Urinary bladder (tissue), 3 donors: ENCODE measurements at regions not wholly inside any gene's neighbourhood (a gene's known extent, or its start where the extent isn't known, plus 50 kb on each side); places are given as distances from the start of the nearest gene placed in this dataset.
A peak's percentile ranks its signal among the peaks of the same experiment; 100 is the strongest.
"Not testable (repeated sequence)": the region's sequence is repeated elsewhere in the genome, so short reads cannot be mapped to it uniquely, and the experiment has no call there.

Experiments used
- DNase-seq: peaks from one replicate; pipeline ENCODE4 v3.0.0-alpha.2; 2015; ENCODE audit errors: extremely low spot score
- H3K27ac ChIP-seq: one replicate; pipeline ENCODE4 v1.5.1; 2013; ENCODE audit warnings: low read depth, mild to moderate bottlenecking, moderate library complexity
- H3K36me3 ChIP-seq: one replicate; pipeline ENCODE4 v1.6.1; 2013; ENCODE audit warnings: mild to moderate bottlenecking, moderate library complexity; ENCODE audit not compliant: insufficient read depth
- H3K4me1 ChIP-seq: one replicate; pipeline ENCODE4 v1.6.1; 2013; ENCODE audit warnings: mild to moderate bottlenecking, moderate library complexity; ENCODE audit not compliant: insufficient read depth
- H3K4me3 ChIP-seq: one replicate; pipeline ENCODE4 v1.5.1; 2013; ENCODE audit warnings: low read depth, low read length
- WGBS: extraction: QIAGEN DNeasy Blood & Tissue Kit; methylation state at CpG from one replicate; pipeline ENCODE4 v1.1.7; 2013; 5-methylcytosine and 5-hydroxymethylcytosine counted together
- donor health status: healthy with polysubstance abuse.
- donor health status: healthy.

DNA sequence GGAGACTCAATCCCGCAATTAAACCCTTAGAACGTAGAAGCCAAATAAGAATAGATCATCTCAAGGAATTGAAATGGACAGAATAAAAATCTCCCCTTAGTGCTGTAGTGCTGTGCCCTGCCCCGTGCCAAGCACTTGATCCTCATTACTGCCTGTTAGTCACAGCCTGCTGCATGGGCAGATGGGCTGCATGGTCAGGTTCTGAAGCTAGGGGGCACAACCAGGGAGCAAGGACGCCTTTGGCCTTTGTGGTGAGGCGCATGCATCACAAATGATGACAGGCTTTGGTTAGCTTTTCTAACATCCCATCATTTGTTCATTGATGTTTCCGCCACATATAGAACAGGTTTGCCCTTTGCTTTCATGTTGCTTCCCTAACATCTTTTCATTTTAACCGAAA is 336.3 kb upstream of the ADAMTS9 start:
- 96% methylated on average over 7 of the region's 7 CpGs for WGBS
- no peak overlapping the region for H3K4me3 ChIP-seq
- no peak for DNase-seq

GRCh38 chr3:65020281-65021160 is 332.7 kb upstream of the ADAMTS9 start:
- Histone ChIP-seq H3K4me1 (no peaks in the 10 kb centered on the region), H3K27ac (no peak overlapping the region), H3K4me3 (no peak overlapping the region), H3K36me3 (no peaks in the 10 kb centered on the region)
- peak; percentile 67 for DNase-seq
- WGBS: 52% methylated on average over 5 of the region's 5 CpGs

More for the DNA sequence above, 336.3 kb upstream of the ADAMTS9 start:
- H3K4me1 ChIP-seq: no peaks in the 10 kb centered on the region
- no peak overlapping the region for H3K27ac ChIP-seq
- no peaks in the 10 kb centered on the region for H3K36me3 ChIP-seq

- Histone ChIP-seq H3K4me3 (no peak overlapping the region), H3K4me1 (no peaks in the 10 kb centered on the region), H3K36me3 (no peaks in the 10 kb centered on the region), H3K27ac (no peak overlapping the region)
- DNase-seq: no peak
- 75% methylated on average over 9 of the region's 9 CpGs for WGBS
These were observed 331.7 kb upstream of the ADAMTS9 start for GRCh38 chr3:65019443-65020055.

- no peak overlapping the region for H3K27ac ChIP-seq
- H3K4me1 ChIP-seq: no peaks in the 10 kb centered on the region
- no peak overlapping the region for H3K4me3 ChIP-seq
- no peak for DNase-seq
- no peaks in the 10 kb centered on the region for H3K36me3 ChIP-seq
These were observed 331.0 kb upstream of the ADAMTS9 start for GRCh38 chr3:65018801-65019200.

- no peak overlapping the region for H3K4me3 ChIP-seq
- 92% methylated on average over 1 of the region's 1 CpG for WGBS
These were observed 329.6 kb upstream of the ADAMTS9 start for GRCh38 chr3:65017359-65017758.

GRCh38 chr3:65015711-65016110 is 327.9 kb upstream of the ADAMTS9 start:
- WGBS: 51% methylated on average over 2 of the region's 2 CpGs
- no peak overlapping the region for H3K4me3 ChIP-seq
- peaks cover 3% of the 10 kb centered on the region for H3K36me3 ChIP-seq
- H3K27ac ChIP-seq: no peak overlapping the region
- no peaks in the 10 kb centered on the region for H3K4me1 ChIP-seq
- DNase-seq: no peak

More at GRCh38 chr3:65017359-65017758, 329.6 kb upstream of the ADAMTS9 start:
- Histone ChIP-seq H3K4me1 (no peaks in the 10 kb centered on the region), H3K27ac (no peak overlapping the region), H3K36me3 (no peaks in the 10 kb centered on the region)
- no peak for DNase-seq

- Histone ChIP-seq H3K27ac (no peak overlapping the region), H3K4me3 (no peak overlapping the region), H3K4me1 (no peaks in the 10 kb centered on the region), H3K36me3 (peaks cover 3% of the 10 kb centered on the region)
- no peak for DNase-seq
- 95% methylated on average over 4 of the region's 4 CpGs for WGBS
These were observed 325.3 kb upstream of the ADAMTS9 start for GRCh38 chr3:65013053-65013452.

GRCh38 chr3:65006300-65006739 is 318.5 kb upstream of the ADAMTS9 start:
- Histone ChIP-seq H3K36me3 (peaks cover 3% of the 10 kb centered on the region), H3K4me3 (no peak overlapping the region), H3K27ac (no peak overlapping the region), H3K4me1 (no peaks in the 10 kb centered on the region)
- 64% methylated on average over 1 of the region's 1 CpG for WGBS
- no peak for DNase-seq

DNA sequence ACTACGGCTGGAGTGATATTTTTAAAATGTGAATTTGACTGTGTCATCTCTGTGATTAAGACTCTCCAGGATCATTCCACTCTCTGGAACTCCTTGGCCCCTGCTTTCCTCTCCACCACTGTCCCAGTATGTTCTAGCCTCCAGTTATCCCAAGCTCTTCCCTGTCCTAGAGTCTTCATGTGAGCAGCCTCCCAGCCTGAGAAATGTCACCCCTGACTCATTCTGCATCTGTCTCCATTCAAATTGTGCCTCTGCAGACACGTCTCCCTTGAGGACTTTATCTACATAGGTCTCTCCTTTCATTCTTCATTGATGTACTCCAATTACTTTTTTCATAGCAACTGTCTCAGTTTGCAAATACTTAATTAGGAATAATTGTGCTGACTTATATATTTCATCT is 317.7 kb upstream of the ADAMTS9 start:
- H3K36me3 ChIP-seq: no peaks in the 10 kb centered on the region
- H3K27ac ChIP-seq: no peak overlapping the region
- H3K4me1 ChIP-seq: no peaks in the 10 kb centered on the region
- no peak overlapping the region for H3K4me3 ChIP-seq
- WGBS: 93% methylated on average over 2 of the region's 2 CpGs
- DNase-seq: no peak

- no peak for DNase-seq
- no peaks in the 10 kb centered on the region for H3K4me1 ChIP-seq
- H3K27ac ChIP-seq: no peak overlapping the region
- no peaks in the 10 kb centered on the region for H3K36me3 ChIP-seq
- WGBS: 74% methylated on average over 4 of the region's 4 CpGs
- H3K4me3 ChIP-seq: no peak overlapping the region
These were observed 317.0 kb upstream of the ADAMTS9 start for GRCh38 chr3:65004795-65005295.

GRCh38 chr3:65004306-65004705 is 316.5 kb upstream of the ADAMTS9 start:
- no peaks in the 10 kb centered on the region for H3K36me3 ChIP-seq
- WGBS: 70% methylated on average over 1 of the region's 1 CpG
- H3K4me1 ChIP-seq: no peaks in the 10 kb centered on the region
- no peak overlapping the region for H3K27ac ChIP-seq
- DNase-seq: no peak
- H3K4me3 ChIP-seq: no peak overlapping the region

- DNase-seq, H3K4me3 ChIP-seq, H3K4me1 ChIP-seq, H3K36me3 ChIP-seq, H3K27ac ChIP-seq: not testable (repeated sequence)
- WGBS: 94% methylated on average over 4 of the region's 4 CpGs
These were observed 313.3 kb upstream of the ADAMTS9 start for GRCh38 chr3:65001119-65001518.

- no peaks in the 10 kb centered on the region for H3K4me1 ChIP-seq
- no peak overlapping the region for H3K27ac ChIP-seq
- no peak for DNase-seq
- H3K4me3 ChIP-seq: no peak overlapping the region
- H3K36me3 ChIP-seq: no peaks in the 10 kb centered on the region
These were observed 310.5 kb upstream of the ADAMTS9 start for GRCh38 chr3:64998317-64998716.
